ENCODE measurements at regions not wholly inside any gene's neighbourhood (a gene's known extent, or its start where the extent isn't known, plus 50 kb on each side); places are given as distances from the start of the nearest gene placed in this dataset.
A peak's percentile ranks its signal among the peaks of the same experiment; 100 is the strongest.

DNA sequence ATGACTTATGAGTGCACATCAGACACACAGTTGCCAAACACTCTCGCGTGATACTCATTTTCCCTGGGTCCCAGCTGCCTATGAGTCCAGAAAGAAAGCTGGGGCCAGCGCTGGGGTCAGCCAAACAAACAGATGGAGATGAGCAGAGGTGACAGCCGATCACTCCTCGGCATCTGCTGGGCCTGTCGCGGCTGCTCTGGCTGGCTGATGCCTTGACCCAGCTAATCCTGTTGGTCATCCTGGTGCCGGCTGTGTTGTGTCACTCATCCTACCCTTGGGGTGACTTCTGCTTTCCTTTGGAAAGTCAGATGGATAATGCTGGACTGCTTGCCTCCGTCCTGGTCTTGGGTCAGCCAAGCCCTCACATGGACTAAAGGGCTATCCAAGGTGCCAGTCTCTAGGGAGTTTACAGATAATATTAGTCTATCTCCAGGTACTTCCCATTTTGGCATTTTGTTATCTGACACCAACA lies 105.3 kb upstream of the PDZRN3 start:
- H3K4me3 ChIP-seq = no peak overlapping the region
- DNase-seq = peak; percentile 16
- TF ChIP-seq, protein P1, sequence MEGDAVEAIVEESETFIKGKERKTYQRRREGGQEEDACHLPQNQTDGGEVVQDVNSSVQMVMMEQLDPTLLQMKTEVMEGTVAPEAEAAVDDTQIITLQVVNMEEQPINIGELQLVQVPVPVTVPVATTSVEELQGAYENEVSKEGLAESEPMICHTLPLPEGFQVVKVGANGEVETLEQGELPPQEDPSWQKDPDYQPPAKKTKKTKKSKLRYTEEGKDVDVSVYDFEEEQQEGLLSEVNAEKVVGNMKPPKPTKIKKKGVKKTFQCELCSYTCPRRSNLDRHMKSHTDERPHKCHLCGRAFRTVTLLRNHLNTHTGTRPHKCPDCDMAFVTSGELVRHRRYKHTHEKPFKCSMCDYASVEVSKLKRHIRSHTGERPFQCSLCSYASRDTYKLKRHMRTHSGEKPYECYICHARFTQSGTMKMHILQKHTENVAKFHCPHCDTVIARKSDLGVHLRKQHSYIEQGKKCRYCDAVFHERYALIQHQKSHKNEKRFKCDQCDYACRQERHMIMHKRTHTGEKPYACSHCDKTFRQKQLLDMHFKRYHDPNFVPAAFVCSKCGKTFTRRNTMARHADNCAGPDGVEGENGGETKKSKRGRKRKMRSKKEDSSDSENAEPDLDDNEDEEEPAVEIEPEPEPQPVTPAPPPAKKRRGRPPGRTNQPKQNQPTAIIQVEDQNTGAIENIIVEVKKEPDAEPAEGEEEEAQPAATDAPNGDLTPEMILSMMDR (IDR thresholded peaks at IDR 0.05; ENCODE audit: borderline replicate concordance) = no peak
- H3K9me3 ChIP-seq (replicated peaks) = no peaks in the 10 kb centered on the region
- peaks cover 27% of the 10 kb centered on the region for H3K4me1 ChIP-seq
- H3K27ac ChIP-seq (replicated peaks) = no peak overlapping the region
- intact Hi-C loops (cut with micrococcal nuclease) = no loop called here
- H3K36me3 ChIP-seq = no peaks in the 10 kb centered on the region
- H3K27me3 ChIP-seq (ENCODE audit: low read depth) = no peaks in the 10 kb centered on the region

DNA sequence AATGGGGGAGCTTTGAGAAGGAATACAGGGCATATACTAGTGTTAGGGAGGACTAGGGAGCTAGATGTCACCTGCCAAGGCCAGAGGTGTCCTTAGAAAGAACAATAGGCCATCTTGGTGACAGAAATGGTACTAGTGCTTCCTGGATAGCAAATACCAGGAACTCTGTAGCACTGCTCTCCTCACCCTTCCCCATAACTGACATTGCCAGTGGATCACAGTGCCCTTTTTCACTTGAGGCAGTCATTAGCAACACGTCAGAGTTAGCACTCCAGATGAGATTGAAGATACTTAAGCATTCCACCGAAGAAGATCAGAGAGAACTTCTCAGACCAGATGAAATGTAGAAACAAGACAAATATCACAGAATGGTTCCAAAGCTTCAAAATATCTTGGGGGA lies 103.1 kb upstream of the PDZRN3 start:
- intact Hi-C loops (cut with micrococcal nuclease) = no loop called here
- Histone ChIP-seq H3K27me3 (ENCODE audit: low read depth) (no peaks in the 10 kb centered on the region), H3K4me3 (no peak overlapping the region), H3K4me1 (peaks cover 20% of the 10 kb centered on the region), H3K36me3 (no peaks in the 10 kb centered on the region), H3K9me3 (replicated peaks) (no peaks in the 10 kb centered on the region), H3K27ac (replicated peaks) (peak overlapping the region; percentile 20)
- DNase-seq = no peak
- TF ChIP-seq, protein P1 (IDR thresholded peaks at IDR 0.05; ENCODE audit: borderline replicate concordance) = no peak

DNA sequence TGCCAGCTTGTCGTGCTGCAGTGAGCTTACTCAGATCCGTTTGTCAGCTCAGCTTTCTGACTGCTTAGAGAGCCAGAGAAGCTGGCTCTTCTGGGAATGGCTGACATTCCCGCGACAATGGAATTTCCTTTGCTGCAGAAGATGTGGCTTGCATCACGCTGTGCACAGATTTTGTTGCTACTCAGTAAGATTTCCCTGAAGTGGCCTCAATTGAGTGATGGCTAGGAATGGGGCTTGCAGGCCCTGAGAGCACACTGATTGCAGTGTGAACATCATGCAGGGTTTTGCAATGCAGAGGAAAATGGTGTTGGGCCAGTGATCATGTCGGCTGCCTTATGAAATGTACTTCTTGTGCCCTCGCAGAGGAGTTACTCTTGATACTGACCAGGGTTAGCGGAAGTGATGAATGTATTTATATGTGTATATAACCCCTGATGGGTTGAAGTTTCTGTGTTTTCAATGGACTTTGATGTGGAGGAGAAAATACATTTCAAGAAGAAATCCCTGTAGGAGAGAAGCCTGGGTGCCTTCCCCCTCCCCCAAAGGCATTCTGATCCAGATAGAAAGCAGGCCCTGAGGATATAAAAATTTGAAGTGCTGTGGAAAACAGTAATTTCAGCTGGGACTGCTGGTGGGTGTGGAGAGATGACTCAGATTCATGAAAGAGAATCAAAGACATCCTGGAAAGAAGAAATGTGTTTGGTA lies 102.5 kb upstream of the PDZRN3 start:
- Histone ChIP-seq H3K27ac (replicated peaks) (peak overlapping the region; percentile 20), H3K36me3 (no peaks in the 10 kb centered on the region), H3K9me3 (replicated peaks) (no peaks in the 10 kb centered on the region), H3K4me3 (no peak overlapping the region), H3K27me3 (ENCODE audit: low read depth) (no peaks in the 10 kb centered on the region), H3K4me1 (peaks cover 20% of the 10 kb centered on the region)
- DNase-seq = no peak
- TF ChIP-seq, protein P1 (IDR thresholded peaks at IDR 0.05; ENCODE audit: borderline replicate concordance) = no peak
- intact Hi-C loops (cut with micrococcal nuclease) = no loop called here

DNA sequence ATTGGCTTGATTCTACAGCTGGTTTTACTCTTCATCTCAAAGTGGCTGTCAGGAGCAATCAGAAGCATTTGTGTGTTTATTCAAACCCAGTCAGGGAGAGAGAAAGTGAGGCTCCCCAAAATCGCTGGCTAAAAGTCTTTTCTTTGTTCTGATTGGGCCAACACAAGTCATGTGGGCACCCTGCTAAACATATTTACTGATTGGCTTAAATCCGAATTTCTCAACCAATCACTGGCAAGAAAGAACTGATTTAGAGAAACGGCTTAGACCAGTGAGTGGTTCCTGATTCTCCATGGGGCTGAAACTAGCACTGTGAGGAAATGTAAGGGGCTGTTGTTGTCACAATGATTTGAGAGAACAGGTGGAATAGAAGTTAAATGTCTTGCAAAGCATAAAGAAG lies 98.9 kb upstream of the PDZRN3 start:
- intact Hi-C loops (cut with micrococcal nuclease) = no loop called here
- peaks cover 9% of the 10 kb centered on the region for H3K4me1 ChIP-seq
- TF ChIP-seq, protein P1 (IDR thresholded peaks at IDR 0.05; ENCODE audit: borderline replicate concordance) = no peak

DNA sequence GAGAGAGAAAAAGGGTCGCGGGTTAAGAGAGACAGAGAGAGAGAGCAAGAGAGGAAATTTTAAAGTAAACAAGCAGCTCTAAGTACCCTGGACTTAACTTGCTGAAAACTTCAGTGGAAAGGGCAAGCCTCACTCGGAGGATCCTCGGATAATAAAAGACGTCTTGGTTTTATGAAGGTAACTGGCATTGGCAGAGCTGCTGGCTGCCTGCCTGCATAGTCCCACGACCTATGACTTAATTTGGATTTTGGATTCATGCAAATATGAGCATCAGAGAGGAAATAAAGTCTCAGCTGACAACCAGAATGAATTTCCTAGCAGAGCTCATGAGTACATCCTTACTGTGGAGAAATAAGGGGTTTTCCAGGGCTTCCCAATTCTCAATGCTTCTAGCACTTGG lies 95.1 kb upstream of the PDZRN3 start:
- intact Hi-C loops (cut with micrococcal nuclease) = no loop called here
- Histone ChIP-seq H3K27ac (replicated peaks) (no peak overlapping the region), H3K9me3 (replicated peaks) (peaks cover 10% of the 10 kb centered on the region), H3K27me3 (ENCODE audit: low read depth) (no peaks in the 10 kb centered on the region), H3K4me3 (no peak overlapping the region), H3K4me1 (no peaks in the 10 kb centered on the region), H3K36me3 (no peaks in the 10 kb centered on the region)
- DNase-seq = no peak
- TF ChIP-seq, protein P1 (IDR thresholded peaks at IDR 0.05; ENCODE audit: borderline replicate concordance) = no peak

More for the DNA sequence above, 98.9 kb upstream of the PDZRN3 start:
- no peaks in the 10 kb centered on the region for H3K9me3 ChIP-seq (replicated peaks)
- no peak for DNase-seq
- H3K27me3 ChIP-seq (ENCODE audit: low read depth) = no peaks in the 10 kb centered on the region
- no peak overlapping the region for H3K4me3 ChIP-seq
- no peaks in the 10 kb centered on the region for H3K36me3 ChIP-seq
- no peak overlapping the region for H3K27ac ChIP-seq (replicated peaks)

All from left ventricle myocardium inferior (tissue), 1 donor.